HG03095 (cell line): ENCODE measurements at regions not wholly inside any gene's neighbourhood (a gene's known extent, or its start where the extent isn't known, plus 50 kb on each side); places are given as distances from the start of the nearest gene placed in this dataset.

Experiments used
- ATAC-seq: cut with Tn5 transposase; IDR thresholded peaks from one replicate; pipeline ENCODE4 v1.9.1; 2021; ENCODE audit warnings: moderate library complexity; ENCODE audit not compliant: unreplicated experiment

DNA sequence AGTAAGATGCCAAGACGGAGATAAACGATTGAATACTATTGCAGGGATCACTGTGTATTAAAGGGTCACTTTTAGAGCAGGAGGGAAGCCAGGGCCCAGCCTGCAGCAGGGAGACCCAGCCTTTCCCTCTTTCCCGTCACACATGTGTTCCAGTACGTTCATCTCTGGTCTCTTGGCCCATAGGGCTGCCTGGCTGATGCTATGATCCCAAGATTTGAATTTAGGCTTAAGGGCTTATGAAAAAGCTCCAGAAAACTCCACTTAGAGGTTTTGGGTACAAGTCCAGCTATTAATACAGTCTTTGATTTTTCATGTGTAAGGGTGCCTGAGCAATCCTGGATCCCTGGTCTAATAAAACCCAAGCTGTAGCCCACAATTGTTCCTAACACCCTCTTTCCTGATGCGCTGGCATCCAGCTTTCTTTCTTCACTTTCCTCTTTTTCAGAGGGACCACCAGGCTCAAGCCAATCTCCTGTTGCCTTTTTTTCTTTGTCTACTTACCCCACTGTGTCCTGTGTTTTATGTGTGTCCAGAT is 359.6 kb upstream of the USP24 start:
- no peak for ATAC-seq

DNA sequence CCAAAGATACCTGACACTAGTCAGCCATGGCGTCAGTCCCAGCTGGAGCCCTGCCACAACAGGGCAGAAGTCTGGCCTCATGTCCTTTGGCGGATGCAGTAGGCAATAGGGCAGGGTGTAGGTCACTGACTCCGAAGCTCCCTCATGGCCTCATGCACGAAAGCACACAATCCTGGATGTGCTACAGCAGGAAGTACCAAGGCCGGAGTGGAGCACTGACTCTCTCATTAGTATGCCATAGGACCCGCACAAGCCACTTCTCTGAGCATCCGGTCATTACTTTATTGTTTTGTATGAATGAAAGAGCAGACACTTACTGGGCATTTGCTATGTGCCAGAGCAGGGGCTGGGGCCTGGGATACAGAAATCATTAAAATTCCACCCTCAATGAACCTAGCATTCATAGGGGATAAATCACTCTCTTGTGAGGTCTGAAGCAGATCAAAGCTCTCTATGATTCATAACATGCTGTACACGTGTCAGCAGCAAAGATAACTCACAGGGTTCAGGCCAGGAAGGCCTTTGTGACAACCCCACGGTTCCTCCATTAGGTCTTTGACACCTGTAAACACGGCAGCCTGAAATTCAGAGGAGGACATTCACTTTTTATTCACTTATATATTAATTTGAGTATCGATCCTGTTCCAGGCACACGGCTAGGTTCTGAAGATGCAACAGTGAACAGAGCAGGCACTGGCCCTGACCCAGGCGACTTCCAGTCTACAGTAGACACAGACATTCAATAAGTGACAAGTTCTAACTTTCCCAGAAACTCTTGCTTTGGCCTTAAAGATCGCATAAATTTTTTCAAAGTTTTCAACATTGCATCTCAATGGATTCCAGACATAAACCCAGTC is 357.9 kb upstream of the USP24 start:
- no peak for ATAC-seq

DNA sequence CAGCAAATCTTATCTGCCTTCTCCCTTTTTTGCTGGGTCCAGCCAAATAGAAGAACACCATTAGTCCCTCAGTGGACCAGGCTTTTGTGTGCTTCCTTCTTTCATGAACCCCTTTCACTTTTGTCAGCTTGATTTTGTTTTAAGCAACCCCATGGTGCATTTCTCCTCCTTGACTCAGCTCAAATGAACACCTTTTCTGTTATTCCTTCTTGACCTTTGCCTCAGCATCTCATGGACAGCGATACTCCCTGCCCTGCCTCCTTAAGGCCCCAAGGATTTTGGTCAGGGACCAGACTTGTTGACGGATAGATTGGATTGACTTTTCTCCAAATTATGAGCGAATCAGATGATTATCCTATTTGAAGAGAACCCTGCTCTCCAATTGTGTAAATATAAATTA is 356.6 kb upstream of the USP24 start:
- ATAC-seq: no peak

DNA sequence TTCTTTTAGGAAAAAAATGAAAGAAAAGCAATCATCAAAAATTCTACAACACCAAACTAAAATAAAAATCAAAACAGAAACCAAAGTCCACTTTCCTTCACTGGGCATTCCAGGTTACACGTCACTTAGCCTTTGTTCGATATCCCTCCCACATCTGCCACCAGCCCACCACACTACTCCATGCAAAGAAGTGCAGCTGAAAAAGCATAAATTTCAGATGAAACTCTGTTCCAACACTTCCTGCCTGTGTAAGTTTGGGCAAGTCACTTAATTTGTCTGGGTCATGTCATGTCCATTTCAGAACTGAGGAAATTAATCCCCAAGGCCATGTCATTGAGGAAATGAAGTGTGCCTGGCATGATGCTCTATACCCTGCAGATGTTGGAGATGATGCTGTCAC is 354.3 kb upstream of the USP24 start:
- no peak for ATAC-seq

DNA sequence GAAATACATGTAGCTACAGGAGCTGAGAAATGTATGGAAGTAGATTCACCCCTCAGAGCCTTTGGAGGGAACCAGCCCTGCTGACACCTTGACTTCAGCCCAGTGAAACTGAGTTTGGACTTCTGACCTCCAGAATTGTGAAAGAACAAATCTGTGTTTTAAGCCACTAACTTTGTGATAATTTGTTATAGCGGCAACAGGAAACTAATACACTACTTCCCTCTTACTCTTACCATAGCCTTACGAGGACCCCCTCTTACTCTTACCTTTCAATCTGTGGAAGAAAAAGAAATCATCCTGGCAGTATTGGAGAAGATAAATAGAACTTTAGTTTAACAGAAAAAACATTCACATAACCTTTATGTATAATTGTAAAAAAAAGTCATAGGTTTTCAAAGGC is 353.6 kb upstream of the USP24 start:
- no peak for ATAC-seq

DNA sequence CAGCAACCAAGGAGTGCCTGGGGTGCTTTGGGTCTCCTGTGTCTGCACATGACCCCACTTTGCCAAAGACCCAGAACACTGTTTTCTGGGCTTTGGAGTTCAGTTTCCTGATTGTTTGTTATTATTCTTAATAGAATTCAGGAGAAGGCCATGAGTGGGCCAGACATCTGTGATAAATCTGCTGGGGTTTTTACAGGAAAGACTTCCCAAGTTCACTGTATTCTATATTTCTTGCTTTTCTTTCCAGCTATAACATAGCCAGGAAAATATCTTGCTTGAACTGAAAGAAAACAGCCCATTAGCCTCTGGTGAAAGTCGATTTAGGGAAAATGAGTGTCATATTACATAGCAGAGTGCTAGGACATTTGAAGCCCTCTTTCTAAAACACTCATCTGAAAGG is 345.1 kb upstream of the USP24 start:
- ATAC-seq: no peak

DNA sequence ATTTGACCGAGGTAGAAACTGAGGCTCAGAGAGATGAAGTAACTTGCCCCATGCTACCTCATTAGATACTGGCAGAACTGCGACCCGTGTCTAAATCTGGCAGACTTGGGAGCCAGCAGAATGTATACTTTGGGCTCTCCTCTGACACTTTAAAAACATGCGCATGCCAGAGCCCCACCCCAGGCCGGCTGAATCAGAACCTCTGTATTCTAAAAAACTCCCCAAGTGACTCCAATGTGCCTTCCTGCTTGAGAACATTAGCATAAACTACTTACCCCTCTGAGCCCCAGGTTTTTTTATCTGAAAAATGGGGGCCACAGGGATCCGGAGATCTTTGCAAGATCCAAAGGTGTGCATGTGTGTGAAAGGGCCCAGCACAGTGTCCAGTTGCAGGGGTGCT is 344.7 kb upstream of the USP24 start:
- ATAC-seq: no peak

DNA sequence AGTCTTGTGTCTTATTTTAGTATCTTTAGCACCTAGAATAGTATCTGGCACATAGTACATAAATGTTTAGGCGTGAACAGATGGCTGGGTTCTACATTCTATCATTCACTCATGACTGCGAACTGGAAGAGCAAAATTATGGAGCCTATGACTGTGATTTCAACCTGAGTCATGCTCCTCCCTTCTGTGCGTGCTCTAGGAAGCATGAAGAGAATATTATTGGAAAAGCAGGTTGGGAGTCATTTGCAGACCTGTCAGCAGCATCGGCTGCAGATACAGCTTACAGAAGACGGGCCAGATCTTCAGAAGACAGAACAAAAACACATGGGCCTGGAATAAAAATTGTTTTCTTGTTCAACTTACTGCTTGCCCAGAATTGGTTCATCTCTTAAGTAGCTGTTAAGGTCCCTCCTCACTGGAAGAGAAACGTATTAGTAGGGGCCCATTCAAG is 344.0 kb upstream of the USP24 start:
- no peak for ATAC-seq

DNA sequence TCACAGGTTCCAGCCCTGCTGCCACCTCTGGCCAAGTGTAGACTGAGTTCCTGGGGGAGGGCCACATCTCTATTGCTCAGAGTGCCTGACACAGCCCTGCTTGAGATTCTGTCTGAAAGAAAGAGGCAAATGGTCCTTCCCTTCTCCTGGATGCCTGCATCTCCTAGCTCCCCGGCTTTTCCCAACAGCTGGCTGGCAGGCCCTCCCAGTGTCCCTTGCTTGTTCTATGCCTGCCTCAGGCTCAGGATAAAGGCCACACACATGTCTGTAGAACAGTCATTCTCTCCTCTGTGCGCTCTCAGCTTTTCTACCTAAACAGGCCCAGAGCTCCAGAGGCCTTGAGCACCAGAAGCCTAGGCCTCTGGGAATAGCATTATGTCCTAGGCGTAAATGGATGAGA is 343.4 kb upstream of the USP24 start:
- ATAC-seq: no peak

DNA sequence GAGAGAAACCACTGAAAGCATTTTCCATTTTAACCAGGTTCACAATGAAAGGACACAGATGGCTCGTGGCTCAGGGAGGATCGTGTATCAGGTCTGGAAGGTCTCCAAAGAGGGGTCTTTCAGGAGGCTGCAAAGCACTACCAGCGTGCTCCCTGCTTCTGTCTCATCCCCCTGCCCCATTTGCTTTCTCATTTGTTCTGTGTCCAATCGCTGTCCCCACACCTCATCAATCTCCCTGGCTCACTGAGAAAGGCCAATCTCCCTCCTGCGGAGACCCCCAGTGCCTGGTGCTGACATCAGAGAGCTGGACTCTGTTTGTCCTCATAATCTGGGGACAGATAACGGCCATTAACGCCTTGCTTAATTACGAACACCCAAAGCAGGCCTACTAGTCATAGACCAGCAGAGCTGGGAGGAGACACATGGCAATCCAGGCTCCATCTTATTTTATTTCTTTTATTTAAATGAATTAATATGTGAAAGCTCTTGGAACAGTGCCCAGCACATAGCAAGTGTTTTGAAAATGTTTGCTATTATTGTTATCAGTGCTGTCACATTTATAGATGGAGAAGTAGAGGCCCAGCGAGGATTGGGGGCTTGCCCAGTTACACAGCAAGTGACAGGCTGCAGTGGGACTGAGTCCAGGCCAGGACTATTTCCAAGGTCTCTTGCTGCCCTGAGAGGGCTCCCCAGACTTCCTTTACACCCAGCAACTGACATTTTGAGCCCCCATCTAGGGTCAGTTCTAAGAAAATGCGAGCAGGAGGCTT is 341.0 kb upstream of the USP24 start:
- no peak for ATAC-seq

DNA sequence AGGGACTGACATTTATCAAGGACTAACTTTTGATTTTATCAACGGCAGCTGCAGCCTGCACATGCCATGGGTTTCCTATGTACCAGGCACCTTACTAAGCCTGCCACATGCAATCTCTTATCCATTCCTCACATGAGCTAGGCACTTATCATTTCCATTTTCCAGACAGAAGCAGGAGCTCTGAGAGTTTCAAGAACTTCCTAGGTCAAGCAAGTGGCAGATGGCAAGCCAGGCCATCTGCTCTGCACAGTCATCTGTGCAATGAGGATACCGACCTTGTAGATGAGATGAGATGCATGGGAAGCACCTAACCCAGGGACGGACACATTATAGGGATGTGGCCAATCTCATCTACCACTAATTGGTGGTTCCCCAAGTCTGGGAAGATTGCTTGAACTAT is 339.4 kb upstream of the USP24 start:
- no peak for ATAC-seq

DNA sequence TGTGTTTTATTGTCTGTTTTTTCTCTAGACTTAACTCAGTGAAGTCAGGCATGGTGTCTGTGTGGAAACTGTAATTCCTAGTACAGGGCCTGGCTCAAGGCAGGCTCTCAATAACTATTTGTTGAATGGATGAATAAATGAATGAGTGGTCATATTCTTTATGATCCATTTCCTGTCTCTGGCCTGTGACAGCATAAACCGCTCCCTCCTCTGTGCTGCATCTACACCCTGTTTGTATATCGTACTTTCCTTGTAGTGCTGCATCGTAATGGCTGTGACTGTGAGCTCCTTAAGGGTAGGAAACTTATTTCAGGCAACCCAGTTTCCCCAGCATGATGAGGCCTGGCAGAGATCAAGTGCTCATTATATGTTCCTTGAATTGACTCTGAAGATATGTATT is 337.5 kb upstream of the USP24 start:
- no peak for ATAC-seq

DNA sequence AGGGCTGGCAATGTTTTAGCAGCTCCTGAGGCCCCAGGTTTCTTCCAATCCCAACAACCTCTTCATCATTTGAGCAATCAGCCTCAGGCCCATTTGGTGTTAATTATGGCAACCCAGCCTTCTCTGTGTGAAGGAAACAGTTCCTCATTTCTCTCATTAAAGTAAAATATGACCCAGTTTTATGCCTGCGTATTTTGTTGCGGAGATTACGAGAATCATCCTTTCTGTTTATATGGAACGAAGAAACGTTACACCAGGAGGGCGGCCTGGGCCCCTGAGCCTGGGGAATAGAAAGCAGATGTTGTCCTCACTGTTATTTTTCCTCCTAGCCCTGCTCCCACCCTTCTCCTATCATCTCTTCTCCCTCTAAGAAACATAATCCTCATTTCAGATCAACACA is 332.2 kb upstream of the USP24 start:
- no peak for ATAC-seq

DNA sequence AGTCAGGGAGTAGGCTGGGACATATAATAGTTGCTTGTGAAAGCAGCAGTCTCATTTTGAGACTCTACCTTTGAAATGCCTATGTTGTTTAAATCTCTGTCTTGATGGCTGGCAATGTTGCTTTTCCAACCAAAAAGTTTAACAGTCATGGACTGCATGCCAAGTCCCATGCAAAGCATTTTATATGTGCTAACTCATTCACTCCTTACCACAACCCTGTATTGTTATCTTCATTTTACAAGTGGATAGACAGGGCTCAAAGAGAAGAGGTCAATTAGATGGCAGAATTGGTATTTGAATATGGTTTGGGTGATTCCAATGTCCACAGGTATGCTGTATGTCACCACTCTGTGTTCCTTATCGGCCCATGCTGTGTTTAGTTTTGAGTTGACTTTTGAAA is 331.4 kb upstream of the USP24 start:
- no peak for ATAC-seq

DNA sequence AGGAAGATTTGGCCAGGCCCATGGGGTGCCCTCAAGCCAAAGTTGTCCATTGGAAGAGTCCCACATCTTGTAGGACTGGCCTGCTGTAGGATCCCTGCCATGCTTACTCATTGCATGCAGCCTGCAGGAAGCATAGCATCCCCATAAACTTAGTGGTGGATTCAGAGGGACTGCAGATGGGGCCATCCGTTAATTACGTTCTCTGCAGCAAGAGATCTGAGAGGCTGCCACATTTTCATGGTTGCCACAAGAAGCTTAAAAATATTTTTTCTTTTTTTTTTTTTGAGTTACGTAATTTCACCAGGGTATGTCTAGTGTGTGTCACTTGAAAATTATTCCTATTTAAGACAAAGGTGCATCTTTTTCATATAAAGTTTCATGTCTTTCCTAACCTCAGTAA is 329.7 kb upstream of the USP24 start:
- ATAC-seq: no peak

DNA sequence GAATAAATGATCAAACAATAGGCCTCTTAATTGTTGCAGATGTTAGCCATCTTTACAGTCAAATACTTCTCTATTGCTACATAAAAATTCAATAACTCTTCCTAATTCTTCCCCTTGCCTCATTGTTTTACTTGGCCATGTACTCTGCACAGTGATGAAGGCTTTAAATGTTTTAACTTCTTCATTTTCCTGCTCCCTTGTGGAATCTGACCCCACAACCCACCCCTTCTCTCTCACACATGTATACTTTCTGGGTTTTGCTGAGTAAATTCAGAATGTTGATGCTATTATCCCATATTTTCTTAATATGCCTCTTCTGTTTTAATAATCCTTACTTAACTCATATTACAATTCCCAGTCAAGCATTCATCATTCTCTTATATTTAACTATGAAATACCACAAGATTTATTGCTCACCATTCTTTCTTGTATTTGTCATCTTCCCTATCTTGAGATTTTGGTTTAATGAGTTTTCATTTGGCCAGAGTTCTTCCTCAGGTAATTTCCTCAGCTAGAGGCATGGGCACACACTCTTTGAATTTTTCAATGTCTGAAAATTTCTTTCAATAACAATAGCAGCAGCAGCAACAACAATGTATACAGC is 327.8 kb upstream of the USP24 start:
- ATAC-seq: no peak

DNA sequence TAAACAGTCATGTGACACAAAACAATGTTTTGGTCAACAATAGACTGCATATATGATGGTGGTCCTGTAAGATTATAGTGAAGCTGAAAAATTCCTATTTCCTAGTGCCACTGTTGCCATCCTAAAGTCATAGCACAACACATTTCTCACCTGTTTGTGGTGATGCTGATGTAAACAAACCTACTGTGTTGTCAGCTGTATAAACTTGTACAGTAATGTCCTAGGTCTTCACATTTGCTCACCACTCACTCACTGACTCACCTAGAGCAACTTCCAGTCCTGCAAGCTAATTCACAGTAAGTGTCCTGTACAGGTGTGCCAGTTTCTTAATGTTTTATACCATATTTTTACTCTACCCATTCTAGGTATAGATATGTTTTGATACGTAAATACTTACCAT is 326.1 kb upstream of the USP24 start:
- ATAC-seq: no peak

DNA sequence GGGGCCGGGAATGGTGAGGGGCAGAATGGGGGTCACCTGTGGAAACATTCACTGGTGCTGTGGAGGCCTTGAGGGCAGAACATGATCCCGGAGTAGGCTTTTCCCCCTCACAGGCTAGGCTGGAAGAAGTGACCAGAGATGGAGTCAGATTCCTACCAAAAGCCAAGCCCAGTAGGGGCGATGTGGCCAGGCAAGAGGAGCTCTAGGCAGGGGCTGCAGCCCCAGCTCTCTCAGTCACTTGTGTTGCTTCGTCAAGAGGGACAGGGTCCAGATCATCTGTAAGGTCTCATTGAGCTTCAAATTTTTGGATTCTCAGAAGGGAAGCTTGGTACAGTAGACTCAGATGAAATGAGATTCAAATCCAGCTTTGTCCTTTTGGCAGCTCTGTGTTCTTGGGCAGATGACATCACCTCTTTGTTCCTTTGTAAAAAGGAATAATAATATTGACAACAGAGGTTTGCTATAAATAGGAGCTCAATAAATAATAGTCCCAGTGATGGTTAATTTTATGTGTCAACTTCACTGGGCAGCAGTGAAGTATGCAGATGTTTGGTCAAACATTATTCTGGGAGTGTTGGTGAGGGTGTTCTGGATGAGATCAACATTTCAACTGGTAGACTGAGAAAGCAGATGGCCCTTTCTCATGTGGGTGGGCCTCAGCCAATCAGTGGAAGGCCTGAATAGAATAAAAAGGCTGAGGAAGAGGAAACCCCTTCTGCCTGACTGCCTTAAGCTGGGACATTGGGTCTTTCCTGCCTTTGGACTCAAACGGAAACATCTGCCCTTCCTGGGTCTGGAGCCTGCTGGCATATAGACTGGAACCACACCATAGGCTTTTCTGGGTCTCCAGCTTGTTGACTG is 324.7 kb upstream of the USP24 start:
- ATAC-seq: no peak

DNA sequence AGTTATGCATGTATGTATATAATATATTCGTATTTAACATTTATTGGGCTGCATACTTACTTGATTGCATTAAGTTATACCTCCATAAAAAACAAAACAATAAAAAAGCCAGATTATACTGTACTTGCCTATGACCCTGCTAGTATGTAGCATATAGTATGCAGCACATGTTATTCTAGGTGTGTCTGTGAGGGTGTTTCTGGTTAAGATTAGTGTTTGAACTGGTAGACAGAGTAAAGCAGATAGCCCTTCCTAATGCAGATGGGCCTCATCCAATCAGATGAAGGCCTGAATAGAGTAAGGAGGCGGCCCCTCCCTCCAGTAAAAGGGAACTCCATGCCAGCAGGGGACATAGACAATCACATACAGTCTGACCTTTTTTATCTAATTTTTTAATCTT is 323.3 kb upstream of the USP24 start:
- no peak for ATAC-seq

DNA sequence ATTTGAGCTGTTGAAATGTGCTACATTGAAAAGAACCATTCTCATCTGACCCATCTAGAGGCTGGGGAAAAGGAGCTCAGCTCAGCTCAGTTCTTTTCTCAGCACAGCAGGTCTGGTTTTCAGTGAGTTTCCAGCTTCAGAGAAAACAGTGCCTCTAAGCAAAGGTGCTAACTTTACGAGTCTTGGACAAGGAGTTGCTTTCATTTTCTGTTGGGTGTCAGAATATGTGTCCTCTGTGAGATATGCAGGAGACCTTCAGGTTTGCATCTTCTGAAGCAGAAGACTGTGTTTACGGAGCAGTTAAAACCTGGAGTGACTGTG is 321.3 kb upstream of the USP24 start:
- ATAC-seq: no peak
